ENCODE measurements at regions not wholly inside any gene's neighbourhood (a gene's known extent, or its start where the extent isn't known, plus 50 kb on each side); places are given as distances from the start of the nearest gene placed in this dataset.

- no peaks in the 10 kb centered on the region for H3K79me2 ChIP-seq (ENCODE audit: insufficient read depth, low read length)
- Mint-ChIP-seq H3K27me3 (ENCODE audit: low read depth in 3 of 3) (no peaks in the 10 kb centered on the region), H3K4me3 (no peak overlapping the region), H3K4me1 (no peaks in the 10 kb centered on the region), H3K36me3 (no peaks in the 10 kb centered on the region), H3K27ac (no peak overlapping the region), H3K9me3 (peaks cover 0 to 9% (median 2%) of the 10 kb centered on the region in 7 donors)
- no peak overlapping the region for H3K4me3 ChIP-seq (replicated peaks in 1 of 3; ENCODE audit: low read depth in 2 of 3, low read length in 3 of 3)
- H4K20me1 ChIP-seq (ENCODE audit: insufficient read depth, low read length) = no peaks in the 10 kb centered on the region
- H3K4me2 ChIP-seq (replicated peaks; ENCODE audit: extremely low read depth, low read length, poor library complexity, severe bottlenecking) = no peak overlapping the region
- no peak overlapping the region for H3K9ac ChIP-seq (ENCODE audit: insufficient read depth, low read length, poor library complexity, severe bottlenecking)
- H3K27ac ChIP-seq (ENCODE audit: low read depth in 1 of 2, low read length in 2 of 2) = no peak overlapping the region
- H2AFZ ChIP-seq (ENCODE audit: insufficient read depth, low read depth, low read length, poor library complexity, severe bottlenecking) = no peak overlapping the region
- no peaks in the 10 kb centered on the region for H3K4me1 ChIP-seq (ENCODE audit: control insufficient read depth in 1 of 2, insufficient read depth in 2 of 2, low read length in 2 of 2)
- no peak for DNase-seq
- WGBS (ENCODE audit: insufficient coverage) = no CpG with 5 or more reads among the region's 1 CpG
- no peaks in the 10 kb centered on the region for H3K27me3 ChIP-seq (ENCODE audit: control insufficient read depth in 2 of 2, insufficient read depth in 2 of 2, low read length in 2 of 2)
- H3K9me3 ChIP-seq (replicated peaks in 1 of 2; ENCODE audit: control insufficient read depth in 1 of 2, insufficient read depth in 1 of 2, low read length in 2 of 2) = no peaks in the 10 kb centered on the region
- intact Hi-C loops (cut with micrococcal nuclease) = no loop called here
- TF ChIP-seq CTCF (IDR thresholded peaks at IDR 0.05) = no peak
- no peaks in the 10 kb centered on the region for H3K36me3 ChIP-seq (replicated peaks in 1 of 2; ENCODE audit: control insufficient read depth in 1 of 2, insufficient read depth in 2 of 2, low read length in 2 of 2)
Measured at GRCh38 chr2:208549546-208550158, 143.1 kb downstream of the PTH2R start.

- Mint-ChIP-seq H3K36me3 (no peaks in the 10 kb centered on the region), H3K4me1 (no peaks in the 10 kb centered on the region), H3K27ac (no peak overlapping the region), H3K9me3 (peaks cover 1 to 9% (median 2%) of the 10 kb centered on the region in 7 donors), H3K4me3 (no peak overlapping the region), H3K27me3 (ENCODE audit: low read depth in 3 of 3) (peaks cover 0 to 2% (median 0%) of the 10 kb centered on the region in 3 donors)
- WGBS (ENCODE audit: insufficient coverage) = no CpG with 5 or more reads among the region's 1 CpG
- H3K79me2 ChIP-seq (ENCODE audit: insufficient read depth, low read length) = no peaks in the 10 kb centered on the region
- DNase-seq = no peak
- H3K9ac ChIP-seq (ENCODE audit: insufficient read depth, low read length, poor library complexity, severe bottlenecking) = no peak overlapping the region
- no peaks in the 10 kb centered on the region for H3K4me1 ChIP-seq (ENCODE audit: control insufficient read depth in 1 of 2, insufficient read depth in 2 of 2, low read length in 2 of 2)
- no peak overlapping the region for H2AFZ ChIP-seq (ENCODE audit: insufficient read depth, low read depth, low read length, poor library complexity, severe bottlenecking)
- H3K4me3 ChIP-seq (replicated peaks in 1 of 3; ENCODE audit: low read depth in 2 of 3, low read length in 3 of 3) = no peak overlapping the region
- H3K36me3 ChIP-seq (replicated peaks in 1 of 2; ENCODE audit: control insufficient read depth in 1 of 2, insufficient read depth in 2 of 2, low read length in 2 of 2) = no peaks in the 10 kb centered on the region
- H3K4me2 ChIP-seq (replicated peaks; ENCODE audit: extremely low read depth, low read length, poor library complexity, severe bottlenecking) = no peak overlapping the region
- no peaks in the 10 kb centered on the region for H3K9me3 ChIP-seq (replicated peaks in 1 of 2; ENCODE audit: control insufficient read depth in 1 of 2, insufficient read depth in 1 of 2, low read length in 2 of 2)
- intact Hi-C loops (cut with micrococcal nuclease) = no loop called here
- TF ChIP-seq CTCF (IDR thresholded peaks at IDR 0.05) = no peak
- H4K20me1 ChIP-seq (ENCODE audit: insufficient read depth, low read length) = no peaks in the 10 kb centered on the region
- H3K27ac ChIP-seq (ENCODE audit: low read depth in 1 of 2, low read length in 2 of 2) = no peak overlapping the region
- no peaks in the 10 kb centered on the region for H3K27me3 ChIP-seq (ENCODE audit: control insufficient read depth in 2 of 2, insufficient read depth in 2 of 2, low read length in 2 of 2)
Measured at GRCh38 chr2:208552943-208553342, 146.4 kb downstream of the PTH2R start.
